CD4-positive, alpha-beta T cell treated with Interleukin-2 at 100 ng/mL for 4 hours (primary cell): ENCODE measurements at regions not wholly inside any gene's neighbourhood (a gene's known extent, or its start where the extent isn't known, plus 50 kb on each side); places are given as distances from the start of the nearest gene placed in this dataset.
"Not testable (repeated sequence)": the region's sequence is repeated elsewhere in the genome, so short reads cannot be mapped to it uniquely, and the experiment has no call there.

Experiments
- DNase-seq: peaks from one replicate; pipeline ENCODE4 v3.0.0-alpha.2; 2020; ENCODE audit warnings: low spot score

- no peak for DNase-seq
Observed at GRCh38 chr5:5883146-5883545, 460.7 kb downstream of the ICE1 start.

DNA sequence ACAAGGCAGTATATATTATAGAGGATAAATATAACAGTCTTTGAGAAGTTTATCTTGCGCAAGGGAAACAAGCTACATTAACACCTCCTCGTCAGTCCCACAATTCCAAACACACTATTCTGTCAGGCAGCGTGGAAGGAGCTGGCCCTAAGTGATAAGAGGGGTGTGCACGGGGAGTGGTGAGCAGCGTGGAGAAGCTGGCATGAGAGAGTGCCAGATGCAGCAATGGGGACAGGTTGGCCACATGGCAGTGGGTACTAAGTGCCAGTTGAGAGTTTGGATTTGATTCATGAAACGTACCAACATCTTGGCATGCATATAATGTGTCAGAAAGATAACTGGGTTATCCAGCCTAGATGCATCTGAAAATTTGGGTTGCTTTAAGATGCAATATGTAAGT is 460.2 kb downstream of the ICE1 start:
- DNase-seq, result no peak

DNA sequence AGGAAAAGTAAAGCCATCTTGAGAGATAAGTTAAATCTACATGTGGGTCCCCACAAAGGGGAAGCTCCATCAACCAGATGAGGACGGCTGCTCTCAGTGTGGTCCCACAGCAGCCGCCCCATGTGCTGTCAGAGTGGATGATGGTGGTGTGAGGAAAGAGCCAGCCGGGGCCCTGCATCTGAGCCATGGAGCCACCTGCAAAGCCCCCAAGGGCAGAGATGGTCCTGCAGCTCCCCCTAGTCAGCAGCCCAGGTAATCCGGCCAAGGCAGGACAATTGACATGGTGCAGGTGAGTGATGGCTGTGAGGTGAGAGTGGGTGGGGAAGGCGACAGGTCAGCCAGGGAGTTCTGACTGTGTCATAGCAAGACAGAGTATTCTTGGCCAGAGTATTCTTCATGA is 458.8 kb downstream of the ICE1 start:
- no peak for DNase-seq

GRCh38 chr5:5880077-5880763 is 457.7 kb downstream of the ICE1 start:
- DNase-seq, result no peak

DNA sequence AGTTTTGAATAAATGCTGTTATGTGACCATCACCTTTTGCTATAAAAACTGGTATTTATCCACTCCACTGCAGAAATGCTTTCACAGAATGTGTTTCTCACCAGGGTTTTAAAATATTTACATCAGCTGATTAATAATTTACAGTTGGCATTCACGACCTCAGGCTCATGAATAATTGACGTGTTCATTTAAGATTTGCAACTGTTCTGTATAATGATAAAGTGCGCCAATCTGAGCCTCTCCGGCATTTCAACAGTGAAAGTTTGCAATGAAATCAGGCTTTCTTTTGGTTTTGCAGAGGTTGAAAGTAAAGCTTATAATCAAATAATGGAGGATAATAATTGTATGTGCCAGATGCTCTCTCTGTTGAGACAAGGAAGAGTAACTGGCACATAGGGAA is 434.9 kb downstream of the ICE1 start:
- DNase-seq, result no peak

- no peak for DNase-seq
Observed at GRCh38 chr5:5854087-5854486, 431.6 kb downstream of the ICE1 start.

- no peak for DNase-seq
Observed at GRCh38 chr5:5838493-5838892, 416.0 kb downstream of the ICE1 start.

- DNase-seq, result not testable (repeated sequence)
Observed at GRCh38 chr5:5831622-5832021, 409.1 kb downstream of the ICE1 start.

DNA sequence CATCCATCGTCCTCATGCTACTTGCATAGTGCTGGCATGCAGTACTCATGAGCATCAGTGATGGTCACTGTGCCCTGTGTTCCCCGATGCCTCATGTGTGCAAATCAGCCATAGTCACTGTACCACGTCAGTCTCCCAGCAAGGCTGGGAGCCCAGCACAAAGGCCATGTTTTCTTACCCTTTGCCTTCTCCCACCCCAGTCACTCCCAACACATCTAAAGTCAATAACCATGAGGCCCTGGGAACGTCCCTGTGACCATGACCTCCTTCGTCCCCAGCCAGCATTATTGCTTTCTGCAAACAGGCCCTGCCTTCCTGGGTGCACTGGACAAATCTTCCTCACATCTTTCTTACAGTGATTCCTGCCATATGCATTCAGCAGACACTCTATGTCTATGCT is 406.1 kb downstream of the ICE1 start:
- no peak for DNase-seq

- DNase-seq, result no peak
Observed at GRCh38 chr5:5826911-5827310, 404.4 kb downstream of the ICE1 start.

DNA sequence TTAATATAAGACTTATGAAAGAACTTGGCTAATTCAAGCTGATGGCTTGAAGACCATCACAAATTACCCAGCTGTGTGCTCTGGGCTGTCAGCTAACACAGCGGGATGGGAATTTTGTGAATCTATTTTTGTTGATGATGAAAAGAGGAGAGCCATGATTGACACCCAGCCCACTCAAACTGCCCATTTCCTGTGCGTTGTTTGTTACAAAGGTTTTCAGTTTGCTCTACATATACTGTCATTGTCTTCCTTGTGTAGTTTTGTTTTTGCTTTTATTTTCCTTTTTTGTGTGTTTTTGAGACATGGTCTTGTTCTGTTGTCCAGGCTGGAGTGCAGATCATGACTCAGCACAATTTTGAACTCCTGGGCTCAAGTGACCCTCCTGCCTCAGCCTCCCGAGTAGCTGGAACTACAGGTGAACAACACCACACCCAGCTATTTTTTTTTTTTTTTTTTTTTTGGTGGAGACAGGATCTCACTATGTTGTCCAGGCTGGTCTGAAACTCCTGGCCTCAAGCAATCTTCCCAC is 400.3 kb downstream of the ICE1 start:
- DNase-seq, result no peak

GRCh38 chr5:5816960-5817359 is 394.5 kb downstream of the ICE1 start:
- no peak for DNase-seq

DNA sequence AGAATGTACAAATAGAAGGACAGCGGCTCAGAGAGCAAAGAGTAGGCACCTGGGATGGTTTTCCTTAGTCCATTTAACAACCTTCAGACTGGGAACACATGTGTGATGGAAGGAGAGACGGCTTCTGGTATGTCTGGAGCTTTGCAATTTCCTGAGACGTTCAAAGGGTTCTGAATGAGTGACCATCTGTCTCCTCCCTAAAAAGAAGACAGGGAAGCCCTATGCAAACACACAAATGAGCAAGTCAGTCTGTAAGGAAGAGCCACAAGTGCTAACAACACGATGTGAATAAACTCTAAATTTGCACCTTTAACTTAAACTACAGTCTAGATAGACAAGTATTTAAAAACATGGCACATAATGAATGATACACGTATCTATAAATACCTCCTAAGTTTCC is 391.0 kb downstream of the ICE1 start:
- no peak for DNase-seq

DNA sequence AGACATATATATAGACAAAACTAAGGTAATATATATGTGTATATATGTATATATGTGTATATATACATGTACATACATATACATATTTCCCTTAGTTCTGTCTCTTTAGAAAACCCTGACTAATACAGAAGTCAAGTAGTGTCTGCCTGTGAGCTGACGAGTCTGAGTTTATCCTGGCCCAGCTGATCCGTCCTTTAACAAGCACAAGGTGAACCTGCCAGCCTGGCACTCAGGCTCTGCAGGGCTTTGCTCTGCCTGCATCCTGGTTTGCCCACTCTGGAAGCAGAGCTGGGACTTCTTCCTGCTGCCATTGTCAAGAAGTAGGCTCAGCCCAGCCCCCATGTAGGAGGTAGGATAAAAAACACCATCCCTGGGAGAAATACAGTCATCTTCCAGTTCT is 388.0 kb downstream of the ICE1 start:
- DNase-seq, result no peak

DNA sequence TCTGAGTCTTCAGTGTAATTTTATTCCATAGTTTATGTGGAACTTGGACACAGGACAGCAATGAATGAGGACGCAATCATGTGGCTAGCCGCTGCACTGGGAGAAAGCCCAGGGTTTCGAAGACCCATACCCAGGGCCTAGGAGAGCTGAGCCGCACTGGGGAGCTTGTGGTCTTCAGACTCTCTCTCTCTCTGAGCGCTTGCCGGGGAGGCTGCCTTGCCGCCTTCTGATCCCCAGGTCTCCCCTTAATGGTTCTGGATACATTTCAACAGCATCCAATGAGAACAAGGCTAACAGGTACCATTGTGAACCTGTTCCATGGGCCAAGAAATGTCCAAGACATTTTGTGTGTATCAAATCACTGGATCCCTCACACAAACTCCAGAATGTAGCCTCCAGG is 383.4 kb downstream of the ICE1 start:
- DNase-seq, result no peak

DNA sequence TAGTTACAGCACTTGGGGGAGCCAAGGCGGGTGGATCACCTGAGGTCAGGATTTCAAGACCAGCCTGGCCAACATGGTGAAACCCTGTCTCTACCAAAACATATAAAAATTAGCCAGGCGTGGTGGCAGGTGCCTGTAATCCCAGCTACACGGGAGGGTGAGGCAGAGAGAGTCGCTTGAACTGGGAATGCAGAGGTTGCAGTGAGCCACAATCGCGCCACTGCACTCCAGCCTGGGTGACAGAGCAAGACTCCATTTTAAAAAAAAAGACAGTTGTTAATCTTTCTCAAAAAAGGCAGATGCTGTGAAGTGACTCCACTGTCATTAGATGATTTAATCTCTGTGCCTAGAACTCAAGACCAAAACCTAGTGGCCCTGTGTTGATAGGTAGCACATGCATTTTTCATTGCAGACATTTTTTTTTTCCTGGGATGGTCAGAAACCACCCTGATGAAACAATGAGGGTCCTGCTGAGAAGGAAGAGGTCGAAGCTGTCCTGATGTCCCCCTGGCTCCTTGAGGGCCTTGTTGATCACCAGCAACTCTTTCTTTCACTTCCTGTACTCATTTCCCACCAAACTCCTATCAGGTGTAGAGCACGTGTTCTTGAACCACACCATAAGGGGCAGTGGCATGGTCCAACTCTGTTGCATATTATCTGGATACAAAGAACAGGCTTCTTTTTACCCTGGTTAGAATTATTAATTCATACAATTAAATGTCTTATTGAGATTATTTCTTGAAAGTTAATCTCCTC is 382.2 kb downstream of the ICE1 start:
- no peak for DNase-seq

DNA sequence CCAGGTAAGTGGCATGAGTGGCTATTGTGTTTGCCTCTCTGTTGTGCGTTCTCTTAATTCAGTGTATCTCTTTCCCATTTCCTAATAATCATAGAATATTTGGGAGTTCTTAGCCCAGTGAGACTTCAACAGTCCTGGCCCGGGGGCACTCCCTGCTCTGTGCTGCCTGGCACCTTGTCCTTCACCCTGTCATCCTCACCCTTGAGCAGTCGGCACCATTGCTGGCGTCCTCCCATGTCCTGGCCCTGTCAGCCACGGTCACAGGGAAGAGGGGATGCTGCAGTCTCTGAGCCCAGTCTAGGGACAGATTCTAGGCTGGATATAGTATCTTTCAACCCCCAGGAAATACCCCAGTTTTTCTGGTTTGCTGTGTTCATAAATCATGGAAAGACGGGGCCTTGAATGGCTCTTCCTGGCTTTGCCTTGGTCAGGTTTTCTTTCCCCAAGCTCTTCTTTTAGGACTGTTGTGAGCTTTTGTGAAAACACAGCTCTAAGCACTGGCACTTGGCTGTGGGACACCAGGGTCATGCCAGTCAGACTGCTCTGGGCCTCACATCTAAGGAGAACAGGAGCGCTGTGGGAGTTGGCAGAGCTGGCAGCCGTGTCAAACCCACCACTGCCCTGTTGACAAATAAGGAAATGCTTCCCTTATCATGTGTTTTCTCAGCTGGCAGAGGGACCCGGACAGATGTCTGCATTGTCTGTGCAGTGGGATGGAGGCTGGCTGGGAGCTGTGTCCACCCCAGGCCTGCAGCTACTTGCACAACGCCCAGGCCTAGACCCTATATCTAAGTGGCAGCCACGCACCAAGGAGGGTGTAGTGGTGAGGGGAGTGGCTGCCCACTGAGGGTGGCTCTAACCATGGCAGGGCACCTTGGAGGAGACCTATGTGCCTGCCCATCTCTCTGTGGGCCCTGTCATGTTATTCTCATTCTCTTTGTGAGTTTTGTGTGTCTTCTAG is 378.6 kb downstream of the ICE1 start:
- no peak for DNase-seq

DNA sequence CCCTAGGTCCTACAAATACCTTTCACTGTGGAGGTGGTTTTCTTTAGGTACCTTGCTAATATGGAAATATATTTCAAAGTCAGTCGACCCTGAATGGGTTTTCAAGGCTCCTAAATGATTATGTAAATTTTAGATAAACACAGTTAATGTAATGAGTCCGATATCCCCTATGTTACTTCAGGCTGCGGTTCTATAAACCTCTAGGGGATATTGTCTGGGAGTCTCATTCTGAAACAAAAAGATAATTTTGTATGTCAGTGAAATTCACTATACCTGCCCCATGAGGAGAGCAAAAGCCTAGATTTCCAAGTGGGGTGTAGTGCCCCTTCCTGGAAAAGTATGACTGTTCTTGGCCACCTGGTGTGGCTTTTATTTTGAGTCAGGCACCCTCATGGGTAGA is 377.3 kb downstream of the ICE1 start:
- no peak for DNase-seq

DNA sequence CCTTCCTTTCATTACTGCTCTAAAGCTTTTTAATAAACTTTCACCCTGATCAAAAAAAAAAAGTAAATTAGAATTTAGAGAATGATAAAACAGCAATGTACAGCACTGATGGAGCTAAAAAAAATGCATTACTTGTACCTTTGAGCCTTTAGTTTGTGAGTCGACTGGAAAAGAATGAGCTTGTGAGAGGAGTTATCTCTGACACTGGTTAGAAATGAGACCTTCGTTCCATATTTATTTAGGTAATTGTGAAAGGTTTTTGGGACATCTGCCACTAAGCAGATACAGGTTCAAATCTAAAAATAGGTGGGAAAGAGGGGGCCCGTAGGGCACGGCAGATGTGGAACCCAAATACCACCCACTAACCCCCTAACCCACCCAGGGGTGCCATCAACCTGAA is 376.8 kb downstream of the ICE1 start:
- DNase-seq, result no peak

GRCh38 chr5:5798462-5798861 is 376.0 kb downstream of the ICE1 start:
- no peak for DNase-seq

DNA sequence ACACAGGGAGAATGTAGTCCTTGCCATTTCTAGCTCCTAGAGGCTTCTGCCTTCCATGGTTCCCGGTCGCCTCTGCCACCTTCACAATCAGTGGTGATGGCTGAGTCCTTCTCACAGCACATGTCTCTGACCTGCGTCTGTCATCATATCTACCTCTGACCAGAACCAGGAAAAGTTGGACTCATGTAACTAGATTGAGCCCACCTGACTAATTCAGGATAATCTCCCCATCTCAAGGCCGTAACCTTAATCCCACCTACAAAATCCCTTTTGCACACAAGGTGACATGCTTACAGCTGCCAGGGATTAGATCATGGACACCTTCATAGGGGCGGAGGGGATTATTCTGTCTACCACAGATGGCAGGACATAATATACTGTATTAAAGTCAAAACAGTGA is 375.6 kb downstream of the ICE1 start:
- DNase-seq, result no peak

- no peak for DNase-seq
Observed at GRCh38 chr5:5795074-5795771, 372.7 kb downstream of the ICE1 start.
